ENCODE measurements at regions not wholly inside any gene's neighbourhood (a gene's known extent, or its start where the extent isn't known, plus 50 kb on each side); places are given as distances from the start of the nearest gene placed in this dataset. TPM values are rescaled to one million over a fixed set of nuclear protein-coding genes. Genes with fewer than 3 reads are reported as not detected.

DNA sequence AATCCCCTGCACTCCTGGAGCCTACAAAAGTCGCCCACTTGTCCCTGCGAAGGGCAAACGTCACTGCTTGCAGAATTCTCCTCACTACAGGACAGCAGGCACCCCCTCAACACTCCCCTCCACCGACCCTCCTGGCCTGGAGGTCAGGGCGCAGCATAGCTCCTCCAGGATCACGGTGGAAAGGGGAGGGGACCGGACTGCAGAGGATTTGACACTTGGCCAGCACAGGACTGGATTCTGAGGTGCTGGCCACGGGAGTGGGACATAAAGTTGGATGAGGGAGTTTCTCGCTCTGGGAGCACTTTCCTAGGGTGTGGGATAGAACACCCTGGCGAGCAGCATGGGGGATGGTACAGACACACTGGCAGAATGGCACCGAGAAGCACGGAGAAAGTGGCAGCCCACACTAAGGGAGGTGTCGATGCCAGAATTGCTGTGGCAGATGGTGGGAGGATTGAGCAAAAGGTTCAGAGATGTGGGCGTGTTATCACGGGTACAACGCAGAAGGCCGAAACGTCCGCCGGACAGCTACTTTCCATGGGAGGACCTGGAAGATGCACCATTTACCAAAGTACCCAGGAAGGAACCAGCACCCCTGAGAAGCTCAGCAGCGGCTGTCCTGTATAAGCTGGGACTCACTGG is 51.4 kb upstream of the DIO3 start:
- no peak overlapping the region for H3K27ac ChIP-seq
- no peaks in the 10 kb centered on the region for H3K9me3 ChIP-seq
- H3K27me3 ChIP-seq (replicated peaks; ENCODE audit: insufficient read depth) = no peaks in the 10 kb centered on the region
- intact Hi-C loops (cut with DNase I) = no loop called here
- WGBS = 89% methylated on average over 21 of the region's 21 CpGs
- H3K4me3 ChIP-seq = no peak overlapping the region
- DNase-seq (ENCODE audit: low spot score) = no peak
- H3K4me1 ChIP-seq (replicated peaks) = no peaks in the 10 kb centered on the region
- H3K36me3 ChIP-seq = no peaks in the 10 kb centered on the region
- TF ChIP-seq POLR2AphosphoS5 (IDR thresholded peaks at IDR 0.05) = no peak
- no peak for TF ChIP-seq POLR2A (IDR thresholded peaks at IDR 0.05)

DNA sequence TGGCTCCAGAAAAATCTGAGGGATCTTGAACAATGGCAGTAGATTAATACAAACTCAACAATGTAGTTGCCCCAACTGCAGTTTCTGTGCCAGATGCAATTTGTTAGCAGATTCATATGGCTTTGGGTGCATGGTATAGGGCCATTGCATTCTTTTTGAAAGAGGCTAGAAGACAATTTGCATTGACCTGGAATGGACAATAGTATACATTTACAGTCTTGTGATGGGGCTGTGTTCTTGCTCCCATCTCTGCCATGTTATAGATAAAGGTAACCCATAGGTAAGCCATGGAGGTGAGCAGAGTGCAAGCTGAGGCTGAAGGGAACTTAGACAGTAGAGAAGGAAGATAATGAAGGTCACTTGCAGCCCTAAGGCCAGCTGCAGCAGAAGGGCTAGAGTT is 50.1 kb upstream of the DIO3 start:
- no peak for DNase-seq (ENCODE audit: low spot score)
- intact Hi-C loops (cut with DNase I) = no loop called here
- Histone ChIP-seq H3K36me3 (no peaks in the 10 kb centered on the region), H3K27ac (no peak overlapping the region), H3K4me3 (no peak overlapping the region), H3K4me1 (replicated peaks) (no peaks in the 10 kb centered on the region), H3K27me3 (replicated peaks; ENCODE audit: insufficient read depth) (no peaks in the 10 kb centered on the region), H3K9me3 (no peaks in the 10 kb centered on the region)
- TF ChIP-seq, protein P1, sequence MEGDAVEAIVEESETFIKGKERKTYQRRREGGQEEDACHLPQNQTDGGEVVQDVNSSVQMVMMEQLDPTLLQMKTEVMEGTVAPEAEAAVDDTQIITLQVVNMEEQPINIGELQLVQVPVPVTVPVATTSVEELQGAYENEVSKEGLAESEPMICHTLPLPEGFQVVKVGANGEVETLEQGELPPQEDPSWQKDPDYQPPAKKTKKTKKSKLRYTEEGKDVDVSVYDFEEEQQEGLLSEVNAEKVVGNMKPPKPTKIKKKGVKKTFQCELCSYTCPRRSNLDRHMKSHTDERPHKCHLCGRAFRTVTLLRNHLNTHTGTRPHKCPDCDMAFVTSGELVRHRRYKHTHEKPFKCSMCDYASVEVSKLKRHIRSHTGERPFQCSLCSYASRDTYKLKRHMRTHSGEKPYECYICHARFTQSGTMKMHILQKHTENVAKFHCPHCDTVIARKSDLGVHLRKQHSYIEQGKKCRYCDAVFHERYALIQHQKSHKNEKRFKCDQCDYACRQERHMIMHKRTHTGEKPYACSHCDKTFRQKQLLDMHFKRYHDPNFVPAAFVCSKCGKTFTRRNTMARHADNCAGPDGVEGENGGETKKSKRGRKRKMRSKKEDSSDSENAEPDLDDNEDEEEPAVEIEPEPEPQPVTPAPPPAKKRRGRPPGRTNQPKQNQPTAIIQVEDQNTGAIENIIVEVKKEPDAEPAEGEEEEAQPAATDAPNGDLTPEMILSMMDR (IDR thresholded peaks at IDR 0.05) = no peak
- TF ChIP-seq POLR2A (IDR thresholded peaks at IDR 0.05) (no peak), POLR2AphosphoS5 (IDR thresholded peaks at IDR 0.05) (no peak)

MicroRNAs in the stretch of these regions (microRNA counts, 767-probe panel; counts per million panel counts)
- microRNA hsa-miR-1185-5p (1,784 to 2,156 counts per million in 2 donors), microRNA hsa-miR-1193 (0 to 431 counts per million in 2 donors), microRNA hsa-miR-1197 (268 to 431 counts per million in 2 donors), microRNA hsa-miR-134 (2,648 to 2,949 counts per million in 2 donors), microRNA hsa-miR-154-5p (2,402 to 2,705 counts per million in 2 donors), microRNA hsa-miR-299-3p (268 to 431 counts per million in 2 donors), microRNA hsa-miR-299-5p (0 to 431 counts per million in 2 donors), microRNA hsa-miR-300 (0 to 431 counts per million in 2 donors), microRNA hsa-miR-323a-3p (268 to 431 counts per million in 2 donors), microRNA hsa-miR-323a-5p (0 to 431 counts per million in 2 donors), microRNA hsa-miR-323b-3p (0 to 431 counts per million in 2 donors), microRNA hsa-miR-323b-5p (0 to 431 counts per million in 2 donors), microRNA hsa-miR-329 (0 to 431 counts per million in 2 donors), microRNA hsa-miR-369-3p (1,784 to 2,056 counts per million in 2 donors), microRNA hsa-miR-369-5p (431 to 1,117 counts per million in 2 donors), microRNA hsa-miR-376a-3p (2,112 to 2,180 counts per million in 2 donors), microRNA hsa-miR-376b (1,784 to 2,000 counts per million in 2 donors), microRNA hsa-miR-376c (431 to 1,866 counts per million in 2 donors), microRNA hsa-miR-377-3p (0 to 431 counts per million in 2 donors), microRNA hsa-miR-379-5p (431 to 1,408 counts per million in 2 donors), microRNA hsa-miR-380-3p (0 to 431 counts per million in 2 donors), microRNA hsa-miR-381 (0 to 431 counts per million in 2 donors), microRNA hsa-miR-382-5p (2,626 to 3,264 counts per million in 2 donors), microRNA hsa-miR-409-3p (0 to 431 counts per million in 2 donors), microRNA hsa-miR-409-5p (431 to 1,531 counts per million in 2 donors), microRNA hsa-miR-410 (1,014 to 2,056 counts per million in 2 donors), microRNA hsa-miR-411-5p (2,626 to 2,763 counts per million in 2 donors), microRNA hsa-miR-412 (1,784 to 2,056 counts per million in 2 donors), microRNA hsa-miR-485-3p (2,883 to 3,229 counts per million in 2 donors), microRNA hsa-miR-485-5p (2,682 to 2,810 counts per million in 2 donors), microRNA hsa-miR-487a (1,014 to 1,866 counts per million in 2 donors), microRNA hsa-miR-487b (2,063 to 2,335 counts per million in 2 donors), microRNA hsa-miR-494 (3,031 to 3,419 counts per million in 2 donors), microRNA hsa-miR-495 (1,721 to 2,367 counts per million in 2 donors), microRNA hsa-miR-496 (0 to 431 counts per million in 2 donors), microRNA hsa-miR-539-5p (0 to 431 counts per million in 2 donors), microRNA hsa-miR-541-3p (2,063 to 2,335 counts per million in 2 donors), microRNA hsa-miR-543 (2,369 to 2,763 counts per million in 2 donors), microRNA hsa-miR-544a (2,369 to 2,705 counts per million in 2 donors), microRNA hsa-miR-654-3p (1,631 to 2,063 counts per million in 2 donors), microRNA hsa-miR-654-5p (0 to 431 counts per million in 2 donors), microRNA hsa-miR-655 (268 to 431 counts per million in 2 donors), microRNA hsa-miR-656 (0 to 431 counts per million in 2 donors), microRNA hsa-miR-668 (0 to 431 counts per million in 2 donors), microRNA hsa-miR-758 (2,335 to 2,763 counts per million in 2 donors), microRNA hsa-miR-889 (1,631 to 2,180 counts per million in 2 donors)

Small RNA genes in the stretch of these regions (microRNA-seq; reads per million reads assigned to microRNA genes)
- 5.0 reads per million, percentile 43 among the genes with 10 or more reads in this experiment for gene MIR1185-1
- not detected for gene MIR1185-2
- not detected for gene MIR1193
- not detected for gene MIR1197
- 82.9 reads per million, percentile 72 among the genes with 10 or more reads in this experiment for gene MIR134
- 83.5 reads per million, percentile 73 among the genes with 10 or more reads in this experiment for gene MIR154
- gene MIR299 = 40.9 reads per million, percentile 65 among the genes with 10 or more reads in this experiment
- not detected for gene MIR300
- gene MIR323A = 22.7 reads per million, percentile 60 among the genes with 10 or more reads in this experiment
- gene MIR323B = 5.5 reads per million, percentile 43 among the genes with 10 or more reads in this experiment
- not detected for gene MIR329-1
- gene MIR329-2 = not detected
- 47.3 reads per million, percentile 67 among the genes with 10 or more reads in this experiment for gene MIR369
- gene MIR376A1 = 1.0 reads per million, percentile 9 among the genes with 10 or more reads in this experiment
- not detected for gene MIR376A2
- 2.7 reads per million, percentile 34 among the genes with 10 or more reads in this experiment for gene MIR376B
- 87.8 reads per million, percentile 73 among the genes with 10 or more reads in this experiment for gene MIR376C
- gene MIR377 = 38.0 reads per million, percentile 64 among the genes with 10 or more reads in this experiment
- gene MIR379 = 84.5 reads per million, percentile 73 among the genes with 10 or more reads in this experiment
- gene MIR380 = 0.50 reads per million
- gene MIR381 = 39.2 reads per million, percentile 64 among the genes with 10 or more reads in this experiment
- gene MIR382 = 265 reads per million, percentile 80 among the genes with 10 or more reads in this experiment
- gene MIR409 = 223 reads per million, percentile 79 among the genes with 10 or more reads in this experiment
- 81.9 reads per million, percentile 72 among the genes with 10 or more reads in this experiment for gene MIR411
- 3.9 reads per million, percentile 40 among the genes with 10 or more reads in this experiment for gene MIR412
- gene MIR485 = 28.3 reads per million, percentile 61 among the genes with 10 or more reads in this experiment
- gene MIR487A = 15.0 reads per million, percentile 56 among the genes with 10 or more reads in this experiment
- 722 reads per million, percentile 87 among the genes with 10 or more reads in this experiment for gene MIR487B
- 29.9 reads per million, percentile 62 among the genes with 10 or more reads in this experiment for gene MIR494
- 6.5 reads per million, percentile 46 among the genes with 10 or more reads in this experiment for gene MIR495
- 1.6 reads per million, percentile 21 among the genes with 10 or more reads in this experiment for gene MIR496
- gene MIR539 = 19.5 reads per million, percentile 58 among the genes with 10 or more reads in this experiment
- gene MIR541 = 1.1 reads per million, percentile 11 among the genes with 10 or more reads in this experiment
- 32.1 reads per million, percentile 62 among the genes with 10 or more reads in this experiment for gene MIR543
- gene MIR544A = not detected
- 25.3 reads per million, percentile 60 among the genes with 10 or more reads in this experiment for gene MIR654
- gene MIR655 = 2.4 reads per million, percentile 33 among the genes with 10 or more reads in this experiment
- 2.7 reads per million, percentile 34 among the genes with 10 or more reads in this experiment for gene MIR656
- gene MIR668 = 0.34 reads per million
- 0.34 reads per million for gene MIR758
- 9.4 reads per million, percentile 50 among the genes with 10 or more reads in this experiment for gene MIR889

Small RNA genes in the stretch of these regions (small RNA-seq; reads per million reads assigned to genes)
- gene MIR1185-1 (0 reads per million in 2 donors), gene MIR1185-2 (0 reads per million in 2 donors), gene MIR1193 (0 reads per million in 2 donors), gene MIR1197 (0 to 0.19 reads per million in 2 donors), gene MIR134 (27.0 to 38.1 reads per million in 2 donors), gene MIR154 (0.47 to 1.3 reads per million in 2 donors), gene MIR299 (0.70 to 1.0 reads per million in 2 donors), gene MIR300 (0 reads per million in 2 donors), gene MIR323A (0.19 to 1.6 reads per million in 2 donors), gene MIR323B (0.28 to 0.91 reads per million in 2 donors), gene MIR329-1 (0 reads per million in 2 donors), gene MIR329-2 (0 reads per million in 2 donors), gene MIR369 (1.1 reads per million in 2 donors), gene MIR377 (1.2 reads per million in 2 donors), gene MIR379 (2.7 to 10.2 reads per million in 2 donors), gene MIR380 (0 to 0.10 reads per million in 2 donors), gene MIR381 (18.6 to 21.7 reads per million in 2 donors), gene MIR409 (126 to 143 reads per million in 2 donors), gene MIR411 (54.4 to 60.5 reads per million in 2 donors), gene MIR412 (0.19 to 2.8 reads per million in 2 donors), gene MIR485 (3.6 to 4.2 reads per million in 2 donors), gene MIR487A (1.0 to 2.4 reads per million in 2 donors), gene MIR487B (1.9 to 2.8 reads per million in 2 donors), gene MIR494 (0.70 to 1.0 reads per million in 2 donors), gene MIR495 (1.5 to 1.7 reads per million in 2 donors), gene MIR496 (0 reads per million in 2 donors), gene MIR539 (0.28 to 0.70 reads per million in 2 donors), gene MIR541 (0.84 to 1.5 reads per million in 2 donors), gene MIR543 (0.20 to 0.56 reads per million in 2 donors), gene MIR544A (0 reads per million in 2 donors), gene MIR654 (23.7 to 29.5 reads per million in 2 donors), gene MIR655 (0.09 to 0.10 reads per million in 2 donors), gene MIR656 (0.09 to 0.20 reads per million in 2 donors), gene MIR668 (0 to 0.30 reads per million in 2 donors), gene MIR758 (0.50 to 1.3 reads per million in 2 donors), gene MIR889 (10.9 to 16.5 reads per million in 2 donors), gene RF00012 (0 reads per million in 2 donors), gene RF00181 (0 reads per million in 2 donors), gene SNORD114-10 (0.47 to 2.4 reads per million in 2 donors), gene SNORD114-11 (0.28 to 2.2 reads per million in 2 donors), gene SNORD114-12 (7,308 to 7,457 reads per million in 2 donors), gene SNORD114-13 (0.56 to 1.1 reads per million in 2 donors), gene SNORD114-14 (64.4 to 93.6 reads per million in 2 donors), gene SNORD114-15 (39.4 to 42.7 reads per million in 2 donors), gene SNORD114-16 (0 reads per million in 2 donors), gene SNORD114-17 (118 to 133 reads per million in 2 donors), gene SNORD114-18 (0 reads per million in 2 donors), gene SNORD114-19 (0.30 to 0.37 reads per million in 2 donors), gene SNORD114-20 (462 to 674 reads per million in 2 donors), gene SNORD114-21 (145 to 152 reads per million in 2 donors), gene SNORD114-22 (1,342 to 1,559 reads per million in 2 donors), gene SNORD114-23 (78.8 to 92.0 reads per million in 2 donors), gene SNORD114-24 (1.0 to 3.1 reads per million in 2 donors), gene SNORD114-25 (348 to 596 reads per million in 2 donors), gene SNORD114-26 (0 reads per million in 2 donors), gene SNORD114-27 (0 reads per million in 2 donors), gene SNORD114-28 (104 to 139 reads per million in 2 donors), gene SNORD114-29 (0 to 0.10 reads per million in 2 donors), gene SNORD114-30 (0 reads per million in 2 donors), gene SNORD114-31 (0 reads per million in 2 donors), gene SNORD114-5 (1.6 to 1.9 reads per million in 2 donors), gene SNORD114-6 (0 reads per million in 2 donors), gene SNORD114-7 (0 reads per million in 2 donors), gene SNORD114-9 (437 to 452 reads per million in 2 donors)

All from prostate gland (tissue), 2 donors.